HL-60 (cell line): ENCODE measurements at regions not wholly inside any gene's neighbourhood (a gene's known extent, or its start where the extent isn't known, plus 50 kb on each side); places are given as distances from the start of the nearest gene placed in this dataset.

Experiments used
- DNase-seq, 2 experiments: peaks; one replicate each; pipeline ENCODE4 v3.0.0-alpha.2; 2010 to 2020; ENCODE audit warnings: low read depth in 1 of 2, low spot score in 1 of 2
- H3K27ac ChIP-seq: fragments of 250-450 bp; sonication (Bioruptor Pico); replicated peaks from 2 replicates; pipeline ENCODE4 v1.5.1; 2020; ENCODE audit warnings: mild to moderate bottlenecking, moderate library complexity
- H3K27me3 ChIP-seq: fragments of 250-450 bp; sonication (Bioruptor Pico); 2 replicates; pipeline ENCODE4 v1.5.1; 2021; ENCODE audit warnings: mild to moderate bottlenecking, moderate library complexity; ENCODE audit not compliant: insufficient read depth, poor library complexity, severe bottlenecking
- H3K4me3 ChIP-seq: replicated peaks from 2 replicates; pipeline ENCODE4 v1.5.1; 2011; ENCODE audit warnings: mild to moderate bottlenecking, control low read depth, low read length; ENCODE audit not compliant: insufficient read depth
- GABPA ChIP-seq: IDR thresholded peaks from 2 replicates; pipeline ENCODE4 v1.6.1; 2012; ENCODE audit warnings: low read depth
- POLR2AphosphoS5 ChIP-seq: IDR thresholded peaks from 2 replicates; pipeline ENCODE4 v1.6.1; 2012; ENCODE audit warnings: low read depth
- SPI1 ChIP-seq: IDR thresholded peaks from 2 replicates; pipeline ENCODE4 v1.6.1; 2012; ENCODE audit warnings: low read depth, mild to moderate bottlenecking, borderline replicate concordance
- TF ChIP-seq, protein P1 (sequence below): IDR thresholded peaks from 2 replicates; pipeline ENCODE4 v1.6.1; 2012; ENCODE audit warnings: low read depth; ENCODE audit not compliant: insufficient replicate concordance
- TF ChIP-seq, protein P2 (sequence below): IDR thresholded peaks from one replicate; pipeline ENCODE4 v1.5.1; 2011; ENCODE audit warnings: low read length, control low read depth, inconsistent platforms; ENCODE audit not compliant: insufficient read depth

DNA sequence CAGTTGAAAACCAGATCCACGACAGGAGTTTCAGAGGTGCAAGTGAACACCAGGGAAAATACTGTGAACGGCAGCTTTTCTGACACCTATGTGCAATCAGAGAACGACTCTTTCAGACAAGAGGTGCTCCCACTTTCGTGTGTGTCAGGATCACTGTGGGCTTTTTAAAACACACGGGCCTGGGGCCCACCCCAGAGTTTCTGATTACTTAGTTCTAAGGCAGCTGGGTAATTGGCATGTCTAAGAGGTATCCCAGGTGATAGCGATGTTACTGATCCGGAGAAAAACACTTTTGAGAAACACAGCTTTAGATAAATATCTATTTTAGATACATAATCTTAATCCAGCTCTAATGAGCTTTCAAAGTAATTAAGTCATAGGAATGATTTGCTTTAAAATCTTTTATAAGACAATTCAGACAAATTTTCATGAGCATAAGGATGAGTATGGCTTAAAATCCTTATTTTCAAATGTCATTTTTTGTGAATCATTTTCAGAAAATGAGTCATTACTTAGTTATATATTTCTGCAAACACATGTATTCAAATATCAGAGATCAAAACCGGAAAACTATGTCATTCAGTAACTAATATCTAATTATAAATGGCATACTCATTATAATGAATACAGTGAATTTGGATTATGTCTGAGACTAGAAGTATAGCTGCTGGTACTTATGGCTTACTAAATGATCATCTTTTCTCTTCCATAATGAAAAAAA lies 217.9 kb upstream of the PSMD7 start:
- DNase-seq = no peak
- TF ChIP-seq SPI1 (no peak), POLR2AphosphoS5 (no peak), GABPA (no peak)
- TF ChIP-seq, protein P1, sequence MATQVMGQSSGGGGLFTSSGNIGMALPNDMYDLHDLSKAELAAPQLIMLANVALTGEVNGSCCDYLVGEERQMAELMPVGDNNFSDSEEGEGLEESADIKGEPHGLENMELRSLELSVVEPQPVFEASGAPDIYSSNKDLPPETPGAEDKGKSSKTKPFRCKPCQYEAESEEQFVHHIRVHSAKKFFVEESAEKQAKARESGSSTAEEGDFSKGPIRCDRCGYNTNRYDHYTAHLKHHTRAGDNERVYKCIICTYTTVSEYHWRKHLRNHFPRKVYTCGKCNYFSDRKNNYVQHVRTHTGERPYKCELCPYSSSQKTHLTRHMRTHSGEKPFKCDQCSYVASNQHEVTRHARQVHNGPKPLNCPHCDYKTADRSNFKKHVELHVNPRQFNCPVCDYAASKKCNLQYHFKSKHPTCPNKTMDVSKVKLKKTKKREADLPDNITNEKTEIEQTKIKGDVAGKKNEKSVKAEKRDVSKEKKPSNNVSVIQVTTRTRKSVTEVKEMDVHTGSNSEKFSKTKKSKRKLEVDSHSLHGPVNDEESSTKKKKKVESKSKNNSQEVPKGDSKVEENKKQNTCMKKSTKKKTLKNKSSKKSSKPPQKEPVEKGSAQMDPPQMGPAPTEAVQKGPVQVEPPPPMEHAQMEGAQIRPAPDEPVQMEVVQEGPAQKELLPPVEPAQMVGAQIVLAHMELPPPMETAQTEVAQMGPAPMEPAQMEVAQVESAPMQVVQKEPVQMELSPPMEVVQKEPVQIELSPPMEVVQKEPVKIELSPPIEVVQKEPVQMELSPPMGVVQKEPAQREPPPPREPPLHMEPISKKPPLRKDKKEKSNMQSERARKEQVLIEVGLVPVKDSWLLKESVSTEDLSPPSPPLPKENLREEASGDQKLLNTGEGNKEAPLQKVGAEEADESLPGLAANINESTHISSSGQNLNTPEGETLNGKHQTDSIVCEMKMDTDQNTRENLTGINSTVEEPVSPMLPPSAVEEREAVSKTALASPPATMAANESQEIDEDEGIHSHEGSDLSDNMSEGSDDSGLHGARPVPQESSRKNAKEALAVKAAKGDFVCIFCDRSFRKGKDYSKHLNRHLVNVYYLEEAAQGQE = no peak
- TF ChIP-seq, protein P2, sequence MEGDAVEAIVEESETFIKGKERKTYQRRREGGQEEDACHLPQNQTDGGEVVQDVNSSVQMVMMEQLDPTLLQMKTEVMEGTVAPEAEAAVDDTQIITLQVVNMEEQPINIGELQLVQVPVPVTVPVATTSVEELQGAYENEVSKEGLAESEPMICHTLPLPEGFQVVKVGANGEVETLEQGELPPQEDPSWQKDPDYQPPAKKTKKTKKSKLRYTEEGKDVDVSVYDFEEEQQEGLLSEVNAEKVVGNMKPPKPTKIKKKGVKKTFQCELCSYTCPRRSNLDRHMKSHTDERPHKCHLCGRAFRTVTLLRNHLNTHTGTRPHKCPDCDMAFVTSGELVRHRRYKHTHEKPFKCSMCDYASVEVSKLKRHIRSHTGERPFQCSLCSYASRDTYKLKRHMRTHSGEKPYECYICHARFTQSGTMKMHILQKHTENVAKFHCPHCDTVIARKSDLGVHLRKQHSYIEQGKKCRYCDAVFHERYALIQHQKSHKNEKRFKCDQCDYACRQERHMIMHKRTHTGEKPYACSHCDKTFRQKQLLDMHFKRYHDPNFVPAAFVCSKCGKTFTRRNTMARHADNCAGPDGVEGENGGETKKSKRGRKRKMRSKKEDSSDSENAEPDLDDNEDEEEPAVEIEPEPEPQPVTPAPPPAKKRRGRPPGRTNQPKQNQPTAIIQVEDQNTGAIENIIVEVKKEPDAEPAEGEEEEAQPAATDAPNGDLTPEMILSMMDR = no peak
- Histone ChIP-seq H3K4me3 (no peak overlapping the region), H3K27me3 (no peaks in the 10 kb centered on the region), H3K27ac (no peak overlapping the region)

DNA sequence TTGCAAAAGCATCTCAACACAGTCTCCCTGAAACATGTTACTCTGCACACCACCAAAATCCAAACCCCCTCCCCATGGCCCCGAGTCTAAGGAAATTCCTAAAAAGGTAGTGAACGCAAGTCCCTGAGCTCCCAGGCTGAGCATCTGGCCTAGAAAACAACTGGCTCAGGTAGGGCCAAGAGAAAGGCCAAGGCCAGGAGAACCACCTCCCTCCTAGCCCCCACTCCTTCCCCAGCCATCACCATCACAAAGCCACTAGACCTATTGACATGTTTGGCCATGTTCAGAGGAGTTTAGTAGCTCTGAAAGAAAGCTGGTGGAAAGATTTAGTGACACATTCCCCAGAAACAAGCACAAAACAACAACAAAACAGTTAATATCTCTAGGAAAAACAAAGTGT lies 220.0 kb upstream of the PSMD7 start:
- no peak overlapping the region for H3K27ac ChIP-seq
- TF ChIP-seq POLR2AphosphoS5 = no peak
- TF ChIP-seq SPI1 = no peak
- H3K4me3 ChIP-seq = no peak overlapping the region
- DNase-seq = no peak
- H3K27me3 ChIP-seq = no peaks in the 10 kb centered on the region

DNA sequence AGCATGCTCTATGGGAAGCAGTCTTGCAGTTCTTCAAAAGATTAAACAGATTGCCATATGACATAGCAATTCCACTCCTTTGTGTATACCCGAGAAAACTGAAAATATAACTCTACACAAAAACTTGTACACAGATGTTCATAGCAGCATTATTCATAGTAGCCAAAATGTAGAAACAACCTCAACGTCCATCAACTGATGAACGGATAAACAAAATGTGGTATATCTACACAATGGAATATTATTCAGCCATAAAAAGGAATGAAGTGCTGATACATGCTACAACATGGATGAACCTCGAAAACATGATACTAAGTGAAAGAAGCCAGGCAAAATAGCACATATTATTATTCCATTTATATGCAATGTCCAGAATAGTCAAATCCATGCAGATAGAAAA lies 221.2 kb upstream of the PSMD7 start:
- DNase-seq = no peak
- H3K27me3 ChIP-seq = no peaks in the 10 kb centered on the region
- H3K27ac ChIP-seq = no peak overlapping the region
- no peak overlapping the region for H3K4me3 ChIP-seq
- TF ChIP-seq, protein P2 = no peak
- no peak for TF ChIP-seq SPI1

DNA sequence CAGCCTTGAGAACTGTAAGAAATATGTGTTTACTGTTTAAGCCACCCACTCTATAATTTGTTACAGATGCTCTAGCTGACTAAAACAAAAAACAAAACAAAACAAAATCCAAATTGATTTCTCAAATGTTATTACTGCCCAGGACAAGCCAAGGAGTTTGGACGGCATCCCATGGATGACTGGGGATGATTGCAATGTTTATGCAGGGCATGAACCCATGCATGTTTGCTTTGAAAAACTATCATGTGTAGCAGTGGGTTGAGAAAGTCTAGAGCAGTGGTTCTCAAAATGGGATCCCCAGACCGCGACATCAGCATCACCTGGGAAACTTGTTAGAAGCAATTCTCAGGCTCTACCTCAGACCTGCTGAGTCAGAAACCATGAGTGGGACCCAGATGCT lies 223.2 kb upstream of the PSMD7 start:
- Histone ChIP-seq H3K27ac (no peak overlapping the region), H3K27me3 (no peaks in the 10 kb centered on the region), H3K4me3 (no peak overlapping the region)
- DNase-seq = no peak
- TF ChIP-seq, protein P1 = no peak
- TF ChIP-seq, protein P2 = no peak
- TF ChIP-seq SPI1 (no peak), GABPA (no peak), POLR2AphosphoS5 (no peak)
